ENCODE measurements at regions not wholly inside any gene's neighbourhood (a gene's known extent, or its start where the extent isn't known, plus 50 kb on each side); places are given as distances from the start of the nearest gene placed in this dataset.
"Not testable (repeated sequence)": the region's sequence is repeated elsewhere in the genome, so short reads cannot be mapped to it uniquely, and the experiment has no call there.

- TF ChIP-seq, protein P1, sequence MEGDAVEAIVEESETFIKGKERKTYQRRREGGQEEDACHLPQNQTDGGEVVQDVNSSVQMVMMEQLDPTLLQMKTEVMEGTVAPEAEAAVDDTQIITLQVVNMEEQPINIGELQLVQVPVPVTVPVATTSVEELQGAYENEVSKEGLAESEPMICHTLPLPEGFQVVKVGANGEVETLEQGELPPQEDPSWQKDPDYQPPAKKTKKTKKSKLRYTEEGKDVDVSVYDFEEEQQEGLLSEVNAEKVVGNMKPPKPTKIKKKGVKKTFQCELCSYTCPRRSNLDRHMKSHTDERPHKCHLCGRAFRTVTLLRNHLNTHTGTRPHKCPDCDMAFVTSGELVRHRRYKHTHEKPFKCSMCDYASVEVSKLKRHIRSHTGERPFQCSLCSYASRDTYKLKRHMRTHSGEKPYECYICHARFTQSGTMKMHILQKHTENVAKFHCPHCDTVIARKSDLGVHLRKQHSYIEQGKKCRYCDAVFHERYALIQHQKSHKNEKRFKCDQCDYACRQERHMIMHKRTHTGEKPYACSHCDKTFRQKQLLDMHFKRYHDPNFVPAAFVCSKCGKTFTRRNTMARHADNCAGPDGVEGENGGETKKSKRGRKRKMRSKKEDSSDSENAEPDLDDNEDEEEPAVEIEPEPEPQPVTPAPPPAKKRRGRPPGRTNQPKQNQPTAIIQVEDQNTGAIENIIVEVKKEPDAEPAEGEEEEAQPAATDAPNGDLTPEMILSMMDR (conservative IDR thresholded peaks at IDR 0.05; ENCODE audit: low read length): no peak
- no peak for DNase-seq (ENCODE audit: low read depth)
- H3K4me3 ChIP-seq (ENCODE audit: low read length): no peak overlapping the region
These were observed 463.9 kb downstream of the PRR16 start for GRCh38 chr5:120927950-120928530.

DNA sequence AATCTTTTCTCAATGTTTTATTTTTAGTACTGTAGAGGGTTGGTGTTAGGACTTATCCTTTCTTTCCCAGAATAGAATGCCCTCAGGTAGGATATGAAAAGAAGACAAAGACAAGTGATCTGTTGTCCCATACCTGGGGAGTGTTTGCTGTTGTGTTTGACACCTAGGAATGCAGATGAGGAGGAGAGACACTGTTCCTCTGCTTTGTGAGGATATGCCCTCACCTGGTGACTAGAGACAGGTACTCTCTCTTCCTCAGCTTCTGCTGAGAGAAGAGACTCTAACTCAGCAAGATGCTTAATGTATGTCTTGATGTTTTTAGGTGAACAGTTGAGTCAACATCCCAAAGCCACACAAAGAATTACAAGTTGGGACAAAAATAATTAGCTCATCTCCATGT is 468.4 kb downstream of the PRR16 start:
- TF ChIP-seq, protein P1 (conservative IDR thresholded peaks at IDR 0.05; ENCODE audit: low read length): no peak

DNA sequence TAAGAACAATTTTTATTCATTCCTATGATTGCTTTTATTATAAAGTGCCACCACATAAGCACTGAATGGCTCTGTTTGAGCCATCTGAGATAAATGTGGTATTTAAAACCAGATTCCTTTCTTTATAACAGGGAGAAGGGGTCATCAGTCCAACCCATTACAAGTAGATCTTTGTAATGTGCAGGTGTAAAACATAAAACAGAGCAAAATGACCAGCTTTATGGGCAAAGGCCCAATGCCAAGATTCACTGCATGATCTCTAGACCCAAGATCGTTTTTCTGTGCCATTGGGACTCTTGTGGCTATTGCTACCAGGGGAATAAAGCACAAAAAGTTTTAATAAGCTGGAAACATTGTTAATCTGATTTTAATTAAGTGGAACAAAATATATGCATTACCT is 469.9 kb downstream of the PRR16 start:
- no peak for DNase-seq (ENCODE audit: low read depth)
- TF ChIP-seq, protein P1 (conservative IDR thresholded peaks at IDR 0.05; ENCODE audit: low read length): no peak

More for the DNA sequence above, 468.4 kb downstream of the PRR16 start:
- DNase-seq (ENCODE audit: low read depth): no peak
- H3K4me3 ChIP-seq (ENCODE audit: low read length): no peak overlapping the region

GRCh38 chr5:120936652-120937051 is 472.6 kb downstream of the PRR16 start:
- no peak overlapping the region for H3K4me3 ChIP-seq (ENCODE audit: low read length)
- TF ChIP-seq, protein P1 (conservative IDR thresholded peaks at IDR 0.05; ENCODE audit: low read length): no peak
- DNase-seq (ENCODE audit: low read depth): no peak

More for the DNA sequence above, 469.9 kb downstream of the PRR16 start:
- H3K4me3 ChIP-seq (ENCODE audit: low read length): no peak overlapping the region

DNA sequence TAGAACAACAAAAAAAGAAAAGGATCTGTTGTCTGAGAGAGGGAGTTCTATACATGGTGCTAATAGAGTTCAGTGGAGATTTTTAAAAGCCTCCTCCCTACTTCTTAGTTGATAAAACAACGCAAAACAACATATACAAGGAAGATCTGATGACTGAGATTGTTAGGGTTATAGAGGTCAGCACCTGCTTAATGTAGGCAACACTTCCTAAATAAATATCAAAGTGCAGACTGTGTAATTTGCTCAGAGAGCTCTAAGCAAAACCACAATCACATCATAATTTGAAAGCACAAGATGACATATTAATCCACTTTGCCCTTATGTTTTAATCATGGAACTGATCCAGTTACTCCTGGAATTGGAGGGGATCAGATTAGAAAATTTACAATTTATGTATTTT is 474.5 kb downstream of the PRR16 start:
- DNase-seq (ENCODE audit: low read depth): no peak
- no peak overlapping the region for H3K4me3 ChIP-seq (ENCODE audit: low read length)
- TF ChIP-seq, protein P1 (conservative IDR thresholded peaks at IDR 0.05; ENCODE audit: low read length): no peak

DNA sequence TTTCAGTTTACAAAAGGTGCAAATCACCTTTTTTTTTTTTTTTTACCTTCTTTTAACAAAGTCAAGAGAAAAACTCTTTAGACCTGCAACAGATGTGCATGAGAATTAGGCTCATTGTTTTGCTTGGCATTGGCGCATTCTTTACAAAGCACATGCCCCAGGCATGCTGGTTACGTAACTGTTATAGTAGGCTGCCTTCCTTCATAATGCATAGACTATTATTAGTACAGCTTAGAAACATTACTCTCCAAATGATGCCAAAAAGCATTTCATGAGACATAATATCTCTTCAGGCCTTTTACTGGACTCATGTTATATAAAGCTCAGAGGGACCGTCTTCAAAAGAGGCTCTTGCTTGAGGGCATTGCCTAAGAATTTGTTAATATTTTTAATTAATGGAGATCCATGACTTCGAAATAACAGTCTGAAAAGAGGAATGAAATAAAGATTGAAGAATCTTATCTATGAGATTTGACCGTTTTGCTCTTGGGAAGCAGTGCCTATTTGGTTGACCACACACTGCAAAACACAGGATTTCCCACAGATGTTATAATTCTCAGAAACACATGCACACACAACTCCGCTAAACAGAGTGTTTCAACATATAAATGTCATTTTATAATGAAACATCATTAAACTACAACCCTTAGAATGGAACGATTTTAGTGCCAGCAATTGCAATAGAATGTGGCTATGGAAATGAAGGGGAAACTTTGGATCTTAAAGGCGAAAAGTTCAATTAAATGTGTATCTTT is 478.7 kb downstream of the PRR16 start:
- DNase-seq (ENCODE audit: low read depth): peak; percentile 27
- no peak overlapping the region for H3K4me3 ChIP-seq (ENCODE audit: low read length)
- TF ChIP-seq, protein P1 (conservative IDR thresholded peaks at IDR 0.05; ENCODE audit: low read length): no peak

GRCh38 chr5:120949596-120949995 is 485.5 kb downstream of the PRR16 start:
- not testable (repeated sequence) for H3K4me3 ChIP-seq (ENCODE audit: low read length); DNase-seq (ENCODE audit: low read depth)

DNA sequence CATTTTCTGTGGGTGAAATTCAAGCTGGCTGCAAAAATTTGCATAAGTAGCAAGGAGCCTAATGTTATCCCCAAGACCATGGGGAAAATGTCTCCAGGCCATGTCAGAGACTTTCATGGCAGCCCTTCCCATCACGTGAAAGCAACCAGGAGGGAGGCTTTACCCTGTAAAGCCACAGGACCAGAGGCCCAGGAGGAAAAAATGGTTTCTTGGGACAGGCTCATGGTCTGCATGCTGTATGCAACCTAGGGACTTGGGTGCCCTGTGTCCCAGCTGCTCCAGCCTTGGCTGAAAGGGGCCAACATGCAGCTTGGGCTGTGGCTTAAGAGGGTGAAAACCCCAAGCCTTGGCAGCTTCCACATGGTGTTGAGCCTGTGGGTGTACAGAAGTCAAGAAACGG is 489.3 kb downstream of the PRR16 start:
- not testable (repeated sequence) for DNase-seq (ENCODE audit: low read depth); H3K4me3 ChIP-seq (ENCODE audit: low read length)
